ENCODE measurements at regions not wholly inside any gene's neighbourhood (a gene's known extent, or its start where the extent isn't known, plus 50 kb on each side); places are given as distances from the start of the nearest gene placed in this dataset.

DNA sequence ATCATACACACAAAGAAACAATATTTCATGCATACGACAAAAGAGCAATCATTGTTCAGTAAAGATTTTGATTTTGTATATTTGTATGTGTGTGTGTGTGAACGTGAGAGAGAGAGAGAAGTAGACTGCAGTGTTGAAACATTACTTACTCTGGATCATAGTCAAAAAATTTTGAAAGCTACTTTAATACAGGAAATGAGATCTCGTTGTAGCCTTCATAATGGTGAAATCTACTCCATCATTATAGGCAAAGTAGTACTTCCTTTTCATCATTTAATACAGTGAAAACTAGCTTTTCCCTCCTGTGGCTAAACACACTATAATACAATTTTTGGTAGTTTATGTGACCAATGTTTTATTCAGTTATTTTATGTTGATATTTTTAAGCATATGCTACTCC is 1427.7 kb upstream of the C9orf72 start:
- TF ChIP-seq EZH2 (IDR thresholded peaks at IDR 0.05; ENCODE audit: borderline replicate concordance, control insufficient read depth, low read depth, low read length) (no peak), RFX5 (IDR thresholded peaks at IDR 0.05; ENCODE audit: low read depth, low read length) (no peak), CTCF (IDR thresholded peaks at IDR 0.05 in 2 of 3, conservative IDR thresholded peaks at IDR 0.05 in 1 of 3; ENCODE audit: control insufficient read depth in 2 of 3, extremely low read depth in 1 of 3, insufficient read depth in 1 of 3, low read depth in 3 of 3, low read length in 3 of 3) (no peak), MAX (IDR thresholded peaks at IDR 0.05; ENCODE audit: low read depth, low read length) (no peak), RB1 (IDR thresholded peaks at IDR 0.05; ENCODE audit: borderline replicate concordance) (no peak), RELA (IDR thresholded peaks at IDR 0.05; ENCODE audit: borderline replicate concordance, partially characterized antibody) (no peak)
